K562 (cell line): ENCODE measurements at regions not wholly inside any gene's neighbourhood (a gene's known extent, or its start where the extent isn't known, plus 50 kb on each side); places are given as distances from the start of the nearest gene placed in this dataset.

Experiments
- BCLAF1 ChIP-seq, 2 experiments: fragments of 450-650 bp in 1 of 2; IDR thresholded peaks; 2 replicates each; pipeline ENCODE4 v1.6.1; 2011 to 2017; ENCODE audit warnings: low read depth in 2 of 2, antibody characterized with exemption in 1 of 2, borderline replicate concordance in 1 of 2, low read length in 1 of 2, mild to moderate bottlenecking in 1 of 2, mixed read lengths in 1 of 2; ENCODE audit not compliant: control insufficient read depth in 1 of 2
- CBX2 ChIP-seq: fragments of 200-600 bp; sonication (generic); IDR thresholded peaks from one replicate; pipeline ENCODE4 v1.6.1; 2012; ENCODE audit warnings: mild to moderate bottlenecking, low read length, inconsistent platforms; ENCODE audit not compliant: insufficient read depth, poor library complexity, severe bottlenecking
- CHCHD3 ChIP-seq: fragments of 250-450 bp; sonication (Bioruptor Pico); IDR thresholded peaks from 2 replicates; pipeline ENCODE4 v2.1.2; 2022; ENCODE audit warnings: mild to moderate bottlenecking
- MTA3 ChIP-seq: fragments of 450-650 bp; formaldehyde crosslinking; IDR thresholded peaks from 2 replicates; pipeline ENCODE4 v1.6.1; 2017; ENCODE audit warnings: mild to moderate bottlenecking, borderline replicate concordance
- PHF21A ChIP-seq: fragments of 450-650 bp; IDR thresholded peaks from 2 replicates; pipeline ENCODE4 v1.6.1; 2017; ENCODE audit warnings: low read depth, borderline replicate concordance
- THAP12 ChIP-seq: fragments of 250-450 bp; sonication (Bioruptor Pico); IDR thresholded peaks from 2 replicates; pipeline ENCODE4 v1.9.0; 2021; ENCODE audit warnings: mild to moderate bottlenecking, inconsistent platforms
- UBTF ChIP-seq, 2 experiments: IDR thresholded peaks; 2 replicates each; pipeline ENCODE4 v1.6.1; 2012; ENCODE audit warnings: improper control_type of control experiment in 2 of 2, low read depth in 2 of 2, low read length in 2 of 2, borderline replicate concordance in 1 of 2
- XRCC5 ChIP-seq: fragments of 200-400 bp; formaldehyde crosslinking; IDR thresholded peaks from 2 replicates; pipeline ENCODE4 v1.6.1; 2017; ENCODE audit warnings: low read depth, mild to moderate bottlenecking, low read length
- ZNF75A ChIP-seq: fragments of 450-650 bp; formaldehyde crosslinking; IDR thresholded peaks from 2 replicates; pipeline ENCODE4 v1.4.0; 2020; ENCODE audit warnings: mild to moderate bottlenecking

GRCh38 chr2:240356700-240357640 lies 78.5 kb upstream of the GPC1 start (continued):
- TF ChIP-seq ZNF75A (CRISPR knock-in tag) (no peak), XRCC5 (no peak), CBX2 (no peak), BCLAF1 (IDR thresholded peaks at IDR 0.05; ENCODE audit: borderline replicate concordance in 1 of 2, control insufficient read depth in 1 of 2, low read depth in 2 of 2, low read length in 1 of 2) (no peak), MTA3 (no peak), CHCHD3 (CRISPR knock-in tag) (no peak), PHF21A (no peak), UBTF (IDR thresholded peaks at IDR 0.05; ENCODE audit: borderline replicate concordance in 1 of 2, low read depth in 2 of 2, low read length in 2 of 2) (no peak), THAP12 (CRISPR knock-in tag) (no peak)
